Aorta (tissue), 5 donors: ENCODE measurements at regions not wholly inside any gene's neighbourhood (a gene's known extent, or its start where the extent isn't known, plus 50 kb on each side); places are given as distances from the start of the nearest gene placed in this dataset.

Source experiments
- ATAC-seq: fragments of 200-7000 bp; cut with Tn5 transposase; one replicate; pipeline ENCODE4 v1.9.1; 2022; ENCODE audit warnings: moderate library complexity; ENCODE audit not compliant: low FRiP score
- DNase-seq, 2 donors: peaks; one replicate each; pipeline ENCODE4 v3.0.0-alpha.2; 2020
- H3K27ac ChIP-seq, 2 donors: one replicate each; pipeline ENCODE4 v1.5.1; 2013; ENCODE audit warnings: low read length in 2 of 2, mild to moderate bottlenecking in 2 of 2, moderate library complexity in 2 of 2, control low read depth in 1 of 2, inconsistent platforms in 1 of 2, low read depth in 1 of 2
- H3K27me3 ChIP-seq, 2 donors: one replicate each; pipeline ENCODE4 v1.6.1; 2013; ENCODE audit warnings: control low read depth in 1 of 2, low read length in 1 of 2, mild to moderate bottlenecking in 1 of 2, moderate library complexity in 1 of 2; ENCODE audit not compliant: insufficient read depth in 2 of 2, control insufficient read depth in 1 of 2
- H3K36me3 ChIP-seq, 2 donors: one replicate each; pipeline ENCODE4 v1.6.1; 2013; ENCODE audit warnings: control low read depth in 1 of 2, low read length in 1 of 2, mild to moderate bottlenecking in 1 of 2; ENCODE audit not compliant: insufficient read depth in 2 of 2, control insufficient read depth in 1 of 2
- H3K4me1 ChIP-seq, 2 donors: one replicate each; pipeline ENCODE4 v1.6.1; 2013; ENCODE audit warnings: low read length in 2 of 2, control low read depth in 1 of 2, mild to moderate bottlenecking in 1 of 2, moderate library complexity in 1 of 2; ENCODE audit not compliant: insufficient read depth in 2 of 2, control insufficient read depth in 1 of 2
- H3K4me3 ChIP-seq, 2 donors: one replicate each; pipeline ENCODE4 v1.5.1; 2013; ENCODE audit warnings: low read length in 2 of 2, control low read depth in 1 of 2, mild to moderate bottlenecking in 1 of 2
- H3K9me3 ChIP-seq: one replicate; pipeline ENCODE4 v1.6.1; 2013; ENCODE audit warnings: mild to moderate bottlenecking, low read length; ENCODE audit not compliant: control insufficient read depth
- WGBS, 2 donors: extraction: QIAGEN DNeasy Blood & Tissue Kit; methylation state at CpG; one replicate each; pipeline ENCODE4 v1.1.7; 2013; 5-methylcytosine and 5-hydroxymethylcytosine counted together
- intact Hi-C, 2 donors: fragments of 100-400 bp; cut with DNase I; formaldehyde crosslinking; loops; one replicate each; pipeline versions ENCODE4 v1.14.2 to v1.15.0; 2022
- donor health status: healthy with polysubstance abuse.
- donor health status: Bipolar disorder and iron deficiency.
- donor health status: DM: no; HTN: no; CAD: no.
- donor health status: DM: no; HTN: no; CAD: no.
- donor health status: DM: yes; HTN: yes; CAD: no.

GRCh38 chr2:67571785-67572718 is 174.9 kb downstream of the ETAA1 start:
- Histone ChIP-seq H3K9me3 (no peaks in the 10 kb centered on the region), H3K4me3 (no peak overlapping the region), H3K27me3 (no peaks in the 10 kb centered on the region), H3K27ac (no peak overlapping the region), H3K4me1 (peaks cover 0 to 3% of the 10 kb centered on the region in 2 donors), H3K36me3 (no peaks in the 10 kb centered on the region)
- ATAC-seq (no peak), DNase-seq (no peak)
- intact Hi-C loops: no loop called here

- peak; percentile 39 for ATAC-seq
- WGBS, 2 donors: 45 to 53% methylated on average over 3 of the region's 3 CpGs
- Histone ChIP-seq H3K4me1 (peaks cover 0 to 3% of the 10 kb centered on the region in 2 donors), H3K36me3 (no peaks in the 10 kb centered on the region), H3K4me3 (no peak overlapping the region), H3K9me3 (no peaks in the 10 kb centered on the region), H3K27me3 (no peaks in the 10 kb centered on the region), H3K27ac (no peak overlapping the region)
- DNase-seq: peak in 1 of 2 donors; percentile 48
- intact Hi-C loops: no loop called here
Observed at GRCh38 chr2:67572721-67573435, 175.7 kb downstream of the ETAA1 start.

- H3K9me3 ChIP-seq: no peaks in the 10 kb centered on the region
- no peak for ATAC-seq
Observed at GRCh38 chr2:67574230-67574629, 177.1 kb downstream of the ETAA1 start.

GRCh38 chr2:67576226-67576625 is 179.1 kb downstream of the ETAA1 start:
- H3K4me1 ChIP-seq: peaks cover 0 to 3% of the 10 kb centered on the region in 2 donors
- H3K9me3 ChIP-seq: no peaks in the 10 kb centered on the region
- intact Hi-C loops: no loop called here
- no peak overlapping the region for H3K27ac ChIP-seq
- 64 to 78% methylated on average over 2 of the region's 2 CpGs for WGBS, 2 donors
- no peak overlapping the region for H3K4me3 ChIP-seq
- no peaks in the 10 kb centered on the region for H3K27me3 ChIP-seq
- peak; percentile 22 for ATAC-seq
- no peaks in the 10 kb centered on the region for H3K36me3 ChIP-seq
- DNase-seq: no peak

More at GRCh38 chr2:67574230-67574629, 177.1 kb downstream of the ETAA1 start:
- Histone ChIP-seq H3K4me1 (peaks cover 0 to 3% of the 10 kb centered on the region in 2 donors), H3K36me3 (no peaks in the 10 kb centered on the region), H3K4me3 (no peak overlapping the region), H3K27ac (no peak overlapping the region), H3K27me3 (no peaks in the 10 kb centered on the region)
- 49 to 58% methylated on average over 2 of the region's 2 CpGs for WGBS, 2 donors
- no peak for DNase-seq
- intact Hi-C loops: no loop called here

- no peaks in the 10 kb centered on the region for H3K36me3 ChIP-seq
- DNase-seq (no peak), ATAC-seq (no peak)
- H3K4me3 ChIP-seq: no peak overlapping the region
- 95 to 98% methylated on average over 4 of the region's 4 CpGs for WGBS, 2 donors
- H3K27me3 ChIP-seq: no peaks in the 10 kb centered on the region
- intact Hi-C loops: no loop called here
- H3K9me3 ChIP-seq: peaks cover 2% of the 10 kb centered on the region
- H3K4me1 ChIP-seq: peaks cover 0 to 3% of the 10 kb centered on the region in 2 donors
- no peak overlapping the region for H3K27ac ChIP-seq
Observed at GRCh38 chr2:67576991-67577390, 179.9 kb downstream of the ETAA1 start.

GRCh38 chr2:67579216-67579615 is 182.1 kb downstream of the ETAA1 start:
- H3K4me3 ChIP-seq: no peak overlapping the region
- no peak overlapping the region for H3K27ac ChIP-seq
- no peak for DNase-seq
- WGBS, 2 donors: 63 to 64% methylated on average over 2 of the region's 2 CpGs
- no peaks in the 10 kb centered on the region for H3K36me3 ChIP-seq
- no peak for ATAC-seq
- no peaks in the 10 kb centered on the region for H3K27me3 ChIP-seq
- peaks cover 8% of the 10 kb centered on the region for H3K9me3 ChIP-seq
- H3K4me1 ChIP-seq: no peaks in the 10 kb centered on the region
- intact Hi-C loops: no loop called here

- Histone ChIP-seq H3K36me3 (no peaks in the 10 kb centered on the region), H3K4me1 (no peaks in the 10 kb centered on the region), H3K4me3 (no peak overlapping the region), H3K27ac (no peak overlapping the region), H3K9me3 (peaks cover 8% of the 10 kb centered on the region), H3K27me3 (no peaks in the 10 kb centered on the region)
- ATAC-seq: no peak
- 0 to 98% methylated on average over 1 of the region's 1 CpG for WGBS, 2 donors
- DNase-seq: no peak
- intact Hi-C loops: no loop called here
Observed at GRCh38 chr2:67579806-67580205, 182.7 kb downstream of the ETAA1 start.

GRCh38 chr2:67581751-67582150 is 184.6 kb downstream of the ETAA1 start:
- peaks cover 8% of the 10 kb centered on the region for H3K9me3 ChIP-seq
- H3K4me3 ChIP-seq: no peak overlapping the region
- WGBS, 2 donors: 69 to 74% methylated on average over 7 of the region's 7 CpGs
- no peak for ATAC-seq
- no peaks in the 10 kb centered on the region for H3K27me3 ChIP-seq
- H3K36me3 ChIP-seq: no peaks in the 10 kb centered on the region
- peak in 1 of 2 donors; percentile 44 for DNase-seq
- intact Hi-C loops: no loop called here
- H3K27ac ChIP-seq: no peak overlapping the region
- no peaks in the 10 kb centered on the region for H3K4me1 ChIP-seq
